Osteocyte (in vitro differentiated cells): ENCODE measurements at regions not wholly inside any gene's neighbourhood (a gene's known extent, or its start where the extent isn't known, plus 50 kb on each side); places are given as distances from the start of the nearest gene placed in this dataset.

Experiments used
- DNase-seq: peaks from one replicate; pipeline ENCODE4 v3.0.0; 2021; ENCODE audit warnings: mixed read lengths; ENCODE audit not compliant: unreplicated experiment; ENCODE audit errors: extremely low spot score
- H3K27ac Mint-ChIP-seq: one replicate; pipeline ENCODE4 v1.8.0; 2021; ENCODE audit warnings: mild to moderate bottlenecking, mixed read lengths; ENCODE audit not compliant: unreplicated experiment
- H3K27me3 Mint-ChIP-seq: one replicate; pipeline ENCODE4 v1.8.0; 2021; ENCODE audit warnings: mixed read lengths; ENCODE audit not compliant: unreplicated experiment
- H3K36me3 Mint-ChIP-seq: one replicate; pipeline ENCODE4 v1.8.0; 2021; ENCODE audit warnings: mixed read lengths; ENCODE audit not compliant: unreplicated experiment
- H3K4me1 Mint-ChIP-seq: one replicate; pipeline ENCODE4 v1.8.0; 2021; ENCODE audit warnings: mixed read lengths; ENCODE audit not compliant: unreplicated experiment
- H3K4me3 Mint-ChIP-seq: one replicate; pipeline ENCODE4 v1.8.0; 2021; ENCODE audit warnings: mild to moderate bottlenecking, moderate library complexity, mixed read lengths; ENCODE audit not compliant: unreplicated experiment
- H3K9me3 Mint-ChIP-seq: one replicate; pipeline ENCODE4 v1.8.0; 2021; ENCODE audit warnings: mixed read lengths; ENCODE audit not compliant: unreplicated experiment
- CTCF ChIP-seq: fragments of 200-600 bp; sonication (generic); IDR thresholded peaks from 2 replicates; pipeline ENCODE4 v1.5.0; 2021; ENCODE audit warnings: antibody characterized with exemption, mild to moderate bottlenecking, moderate library complexity

DNA sequence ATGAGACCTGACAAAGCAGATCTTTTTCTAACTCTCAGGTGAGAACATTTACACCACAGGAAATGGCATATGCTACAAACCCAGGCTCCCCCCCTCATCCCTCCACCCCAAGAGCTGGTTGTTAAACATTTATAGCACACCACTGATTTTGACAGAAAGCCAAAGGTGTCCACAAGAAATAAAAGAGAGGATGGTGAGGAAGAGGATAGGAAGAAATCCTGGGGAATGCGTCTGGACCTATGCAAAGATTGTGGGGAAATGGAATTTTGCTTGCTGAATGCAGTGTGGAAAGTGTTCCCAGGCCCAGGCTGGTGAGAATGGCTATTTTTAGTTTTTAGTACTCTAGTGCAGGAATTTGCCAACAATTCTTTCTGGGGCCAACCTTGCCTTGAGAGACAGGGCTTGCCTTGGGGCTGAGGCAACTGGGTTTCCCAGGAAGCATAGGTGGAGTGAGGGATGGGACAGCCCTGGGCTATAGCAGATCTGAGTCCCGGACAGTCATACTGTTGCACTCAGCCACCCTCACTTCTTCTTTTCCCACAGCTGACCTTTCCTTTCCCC lies 163.9 kb downstream of the ADAMTS15 start:
- Mint-ChIP-seq H3K36me3 (no peaks in the 10 kb centered on the region), H3K9me3 (no peaks in the 10 kb centered on the region), H3K4me3 (no peak overlapping the region), H3K4me1 (peaks cover 52% of the 10 kb centered on the region), H3K27me3 (no peaks in the 10 kb centered on the region), H3K27ac (peak overlapping the region; percentile 61)
- DNase-seq = no peak
- no peak for TF ChIP-seq CTCF

DNA sequence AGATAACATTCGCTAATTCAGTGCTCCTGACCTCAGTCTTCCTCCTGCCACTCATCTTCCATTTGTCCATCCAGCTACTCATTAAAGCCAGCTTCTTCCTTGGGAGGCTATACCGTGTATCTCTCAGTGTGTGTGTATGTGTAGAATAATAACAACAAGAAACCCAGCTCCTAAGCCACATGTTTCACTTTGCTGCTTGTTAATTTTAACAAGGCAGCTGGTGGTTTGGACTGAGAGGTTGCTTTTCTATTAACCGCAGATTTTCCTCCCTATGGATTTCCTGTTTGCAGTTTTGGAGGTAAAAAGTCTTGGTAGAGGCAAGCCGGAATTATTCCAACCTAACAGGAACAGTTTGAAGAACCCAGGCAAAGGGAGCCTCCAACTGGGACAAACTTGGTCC lies 165.0 kb downstream of the ADAMTS15 start:
- peaks cover 42% of the 10 kb centered on the region for H3K4me1 Mint-ChIP-seq
- peaks cover 4% of the 10 kb centered on the region for H3K9me3 Mint-ChIP-seq
- no peak overlapping the region for H3K4me3 Mint-ChIP-seq
- no peak for DNase-seq
- H3K36me3 Mint-ChIP-seq = no peaks in the 10 kb centered on the region
- no peak for TF ChIP-seq CTCF
- no peak overlapping the region for H3K27ac Mint-ChIP-seq
- no peaks in the 10 kb centered on the region for H3K27me3 Mint-ChIP-seq

- H3K4me3 Mint-ChIP-seq = no peak overlapping the region
- H3K27me3 Mint-ChIP-seq = no peaks in the 10 kb centered on the region
- DNase-seq = no peak
- TF ChIP-seq CTCF = no peak
- no peak overlapping the region for H3K27ac Mint-ChIP-seq
- H3K9me3 Mint-ChIP-seq = peaks cover 5% of the 10 kb centered on the region
- no peaks in the 10 kb centered on the region for H3K36me3 Mint-ChIP-seq
- H3K4me1 Mint-ChIP-seq = peaks cover 32% of the 10 kb centered on the region
Observed at GRCh38 chr11:130614591-130614990, 166.1 kb downstream of the ADAMTS15 start.

DNA sequence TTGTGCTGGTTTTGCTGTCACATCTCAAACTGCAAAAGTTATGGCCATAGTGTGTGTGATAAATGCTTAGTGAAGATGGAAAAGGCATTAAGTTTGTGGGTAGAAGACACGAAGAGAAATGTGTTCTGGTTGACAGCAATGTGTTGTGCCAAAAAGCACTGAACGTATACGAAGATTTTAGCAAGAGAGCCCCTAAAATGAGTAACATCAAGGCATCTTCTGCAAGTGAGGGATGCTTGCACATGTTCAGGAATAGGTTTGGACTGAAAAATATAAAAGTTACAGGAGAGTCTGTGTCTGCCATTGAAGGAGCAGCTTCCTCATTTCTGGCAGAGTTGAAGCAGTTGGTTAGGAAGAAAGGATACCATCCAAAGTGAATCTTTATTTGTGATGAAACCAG lies 167.1 kb downstream of the ADAMTS15 start:
- no peak for TF ChIP-seq CTCF
- Mint-ChIP-seq H3K27ac (no peak overlapping the region), H3K4me1 (peaks cover 25% of the 10 kb centered on the region), H3K27me3 (no peaks in the 10 kb centered on the region), H3K4me3 (no peak overlapping the region), H3K36me3 (peaks cover 2% of the 10 kb centered on the region), H3K9me3 (peaks cover 5% of the 10 kb centered on the region)
- DNase-seq = no peak

DNA sequence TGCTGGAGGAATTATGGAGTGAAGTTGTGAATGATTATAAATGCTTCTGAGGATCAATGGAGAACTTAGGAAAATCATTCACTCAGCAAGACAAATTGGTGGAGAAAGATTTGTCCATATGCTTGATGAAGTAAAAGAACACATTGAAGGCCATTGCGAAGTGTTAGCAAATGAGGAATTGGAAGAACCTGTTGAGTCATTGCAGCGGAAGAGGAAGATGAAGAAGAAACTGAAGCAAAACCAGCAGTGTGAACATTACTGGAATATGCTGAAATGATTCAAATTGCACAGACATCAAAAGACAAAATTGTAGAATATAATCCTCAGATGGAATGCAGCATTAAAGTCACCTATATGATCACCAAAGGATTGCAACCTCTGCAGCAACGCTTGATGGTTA lies 168.1 kb downstream of the ADAMTS15 start:
- H3K27me3 Mint-ChIP-seq = no peaks in the 10 kb centered on the region
- peaks cover 23% of the 10 kb centered on the region for H3K4me1 Mint-ChIP-seq
- H3K9me3 Mint-ChIP-seq = peaks cover 5% of the 10 kb centered on the region
- H3K27ac Mint-ChIP-seq = no peak overlapping the region
- H3K36me3 Mint-ChIP-seq = peaks cover 2% of the 10 kb centered on the region
- no peak for TF ChIP-seq CTCF
- no peak overlapping the region for H3K4me3 Mint-ChIP-seq
- DNase-seq = no peak
